GM18873 (cell line): ENCODE measurements at regions not wholly inside any gene's neighbourhood (a gene's known extent, or its start where the extent isn't known, plus 50 kb on each side); places are given as distances from the start of the nearest gene placed in this dataset.
"Not testable (repeated sequence)": the region's sequence is repeated elsewhere in the genome, so short reads cannot be mapped to it uniquely, and the experiment has no call there.

Experiments used
- ATAC-seq: cut with Tn5 transposase; IDR thresholded peaks from one replicate; pipeline ENCODE4 v1.9.1; 2021; ENCODE audit warnings: mild to moderate bottlenecking, moderate library complexity, moderate number of reproducible peaks; ENCODE audit not compliant: unreplicated experiment, low FRiP score

DNA sequence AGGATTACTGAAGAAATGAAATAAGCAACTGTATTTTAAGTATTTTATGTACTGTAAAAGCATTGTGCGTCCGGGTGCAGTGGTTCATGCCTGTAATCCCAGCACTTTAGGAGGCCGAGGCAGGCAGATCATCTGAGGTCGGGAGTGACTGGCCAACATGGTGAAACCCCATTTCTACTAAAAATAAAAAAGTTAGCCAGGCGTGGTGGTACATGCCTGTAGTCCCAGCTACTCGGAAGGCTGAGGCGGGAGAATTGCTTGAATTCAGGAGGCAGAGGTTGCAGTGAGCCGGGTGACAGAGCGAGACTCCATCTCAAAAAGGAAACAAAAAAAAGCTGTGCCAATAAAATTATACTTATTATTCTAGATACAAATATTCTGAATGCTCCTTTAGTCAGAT is 215.4 kb upstream of the DMRT1 start:
- ATAC-seq, result not testable (repeated sequence)

DNA sequence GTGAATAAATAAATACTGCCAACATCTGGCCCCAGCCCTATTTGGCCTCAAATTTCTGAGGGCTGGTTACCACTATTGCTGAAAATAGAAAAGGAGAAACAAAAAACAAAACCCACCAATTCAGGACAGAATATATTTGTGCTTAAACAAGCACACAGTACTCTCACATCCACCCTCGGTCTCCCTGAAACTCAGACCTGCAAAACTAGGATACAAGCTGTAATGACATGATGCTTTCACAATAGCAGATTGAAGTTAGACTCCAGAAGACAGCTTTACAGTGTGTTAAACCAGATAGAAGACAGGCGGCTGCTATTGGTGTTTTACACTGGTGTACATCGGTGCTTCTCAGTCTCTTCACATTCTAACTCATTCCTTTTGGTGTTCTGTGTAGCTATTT is 214.9 kb upstream of the DMRT1 start:
- ATAC-seq, result no peak

DNA sequence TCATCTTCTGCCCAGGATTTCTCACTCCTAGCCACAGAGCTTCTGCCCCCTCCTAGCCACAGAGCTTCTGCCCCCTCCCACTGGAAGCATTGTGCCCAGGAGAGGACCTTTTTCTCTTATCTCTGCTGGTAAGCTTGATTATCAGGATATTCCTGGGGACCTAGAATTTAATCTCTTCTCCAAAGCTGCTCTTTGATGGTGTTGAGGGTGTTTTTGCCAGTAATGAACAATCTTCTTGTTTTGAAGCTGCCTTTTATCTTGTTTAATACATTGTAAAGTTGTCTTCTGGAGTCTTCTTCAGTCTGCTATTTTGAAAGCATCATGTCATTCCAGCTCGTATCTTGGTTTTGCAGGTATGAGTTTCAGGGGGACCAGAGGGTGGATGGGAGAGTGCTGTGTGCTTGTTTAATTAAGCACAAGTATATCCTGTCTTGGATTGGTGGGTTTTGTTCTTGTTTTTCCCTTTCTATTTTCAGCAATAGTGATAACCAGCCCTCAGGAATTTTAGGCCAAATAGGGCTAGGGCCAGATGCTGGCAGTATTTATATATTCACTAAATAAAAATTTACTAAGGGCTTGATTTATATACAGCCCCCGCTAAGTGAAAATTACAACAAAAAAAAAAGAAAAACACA is 214.0 kb upstream of the DMRT1 start:
- ATAC-seq, result no peak

DNA sequence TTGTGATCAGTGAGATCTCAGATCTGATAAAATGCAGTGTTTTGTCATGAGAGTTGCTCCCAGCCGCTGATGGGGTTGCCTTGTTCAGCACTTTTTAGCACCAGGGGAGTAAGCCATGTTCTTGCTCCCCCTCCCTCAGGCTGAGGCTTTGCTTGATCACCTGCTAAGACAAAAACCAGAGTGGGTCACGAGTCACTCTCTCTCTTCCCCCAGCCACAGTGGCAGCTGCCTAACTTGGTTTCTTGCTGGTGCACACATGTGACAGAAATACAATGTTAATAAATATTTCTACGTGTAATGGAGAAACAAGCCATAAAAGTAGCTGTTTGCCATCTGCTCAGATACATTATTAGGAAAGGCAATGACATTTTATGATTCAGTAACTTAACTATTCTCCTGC is 212.4 kb upstream of the DMRT1 start:
- ATAC-seq, result no peak

DNA sequence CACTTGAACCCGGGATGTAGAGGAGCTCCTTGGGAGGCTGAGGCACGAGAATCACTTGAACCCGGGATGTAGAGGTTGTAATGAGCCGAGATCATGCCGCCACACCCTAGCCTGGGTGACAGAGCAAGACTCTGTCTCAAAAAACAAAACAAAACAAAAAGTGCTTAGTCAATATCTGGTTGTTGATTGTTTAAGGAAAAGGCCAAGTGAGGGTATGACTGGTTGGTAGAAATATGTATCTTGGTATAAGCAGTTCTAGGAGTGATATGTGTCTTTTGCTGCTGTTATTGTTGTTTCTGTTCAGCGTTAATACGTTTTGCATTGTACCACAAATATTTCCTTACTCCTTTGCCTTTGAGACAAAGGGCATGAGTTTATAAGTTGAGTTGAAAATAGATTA is 210.7 kb upstream of the DMRT1 start:
- no peak for ATAC-seq

DNA sequence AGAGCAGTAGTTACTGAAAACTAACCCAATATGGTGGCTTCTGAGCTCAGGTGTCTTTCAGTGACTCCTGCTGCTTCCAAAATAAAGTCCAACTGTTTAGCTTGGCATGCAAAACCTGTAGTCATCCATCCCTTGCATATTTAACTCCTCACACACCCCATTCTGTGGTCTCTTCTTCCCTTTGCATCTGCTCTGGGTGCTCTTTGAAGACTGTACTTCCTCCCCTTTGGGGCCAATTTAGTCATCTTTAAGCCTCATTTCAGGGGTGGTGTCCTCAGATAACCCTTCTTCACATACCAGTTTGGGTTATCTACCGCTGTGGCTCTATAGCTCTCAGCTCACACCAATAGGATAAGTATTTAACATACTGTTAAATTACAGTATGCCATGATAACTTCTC is 209.9 kb upstream of the DMRT1 start:
- ATAC-seq, result no peak

DNA sequence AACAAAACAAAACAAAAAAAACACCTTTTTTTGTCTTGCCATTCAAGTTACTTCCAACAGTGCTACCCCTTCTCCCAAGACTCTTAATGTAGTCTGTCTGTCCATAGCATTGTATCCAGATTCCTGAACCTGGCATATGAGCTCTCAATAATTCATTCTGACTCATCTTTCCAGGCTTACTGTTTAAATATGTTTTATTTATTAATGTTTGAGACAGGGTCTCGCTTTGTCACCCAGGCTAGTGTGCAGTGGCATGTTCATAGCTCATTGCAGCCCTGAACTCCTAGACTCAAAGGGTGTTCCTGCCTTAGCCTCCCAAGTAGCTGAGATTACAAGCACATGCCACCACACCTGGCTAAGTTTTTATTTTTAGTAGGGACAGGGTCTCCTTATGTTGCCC is 208.0 kb upstream of the DMRT1 start:
- ATAC-seq, result no peak

DNA sequence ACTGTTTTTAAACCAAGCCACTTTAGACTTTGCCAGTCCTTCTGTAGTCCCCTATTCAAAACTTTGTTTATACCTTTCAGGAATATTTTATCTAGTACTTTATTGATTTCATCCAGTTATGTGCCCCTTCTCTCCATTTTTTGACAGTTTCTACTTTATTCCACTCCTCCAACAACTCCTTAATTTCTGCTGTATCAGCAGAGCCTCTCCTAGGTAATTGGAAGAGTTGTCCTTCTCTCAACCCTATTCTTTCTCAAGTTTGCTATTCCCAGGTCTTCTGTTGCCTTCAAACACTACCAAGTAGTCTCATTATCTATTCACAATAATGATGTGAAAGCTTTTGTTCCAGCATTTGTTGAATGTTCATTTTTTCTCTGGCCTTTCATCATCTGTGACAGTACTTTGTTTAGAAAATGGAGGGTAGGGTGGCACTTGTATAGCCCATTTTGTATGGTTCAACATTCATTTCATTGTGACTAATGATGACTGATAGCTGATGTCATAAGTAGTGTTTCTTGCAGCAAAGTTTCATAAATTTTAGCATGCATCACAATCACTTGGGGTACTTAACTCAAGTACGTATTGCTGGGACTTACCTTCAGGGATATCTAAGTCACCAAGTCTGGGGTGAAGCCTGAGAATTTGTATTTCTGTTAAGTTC is 204.4 kb upstream of the DMRT1 start:
- ATAC-seq, result no peak

DNA sequence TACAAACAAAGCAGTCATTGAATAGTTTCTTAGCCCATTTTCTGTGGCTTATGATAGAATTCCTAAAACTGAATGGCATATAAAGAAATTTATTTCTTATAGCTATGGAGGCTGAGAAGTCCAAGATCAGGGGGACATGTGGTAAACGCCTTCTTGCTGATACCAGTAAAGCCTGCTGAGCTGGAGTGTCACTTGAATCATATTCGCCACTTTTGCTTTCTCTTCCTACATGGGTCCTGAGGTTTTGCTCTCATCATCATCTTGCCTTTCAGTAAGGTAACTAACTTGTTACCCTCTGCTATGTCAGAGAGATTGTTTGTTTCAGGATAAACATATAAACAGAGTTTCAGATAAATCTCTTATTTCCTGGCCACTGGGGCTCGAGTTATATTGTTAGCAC is 203.3 kb upstream of the DMRT1 start:
- no peak for ATAC-seq

DNA sequence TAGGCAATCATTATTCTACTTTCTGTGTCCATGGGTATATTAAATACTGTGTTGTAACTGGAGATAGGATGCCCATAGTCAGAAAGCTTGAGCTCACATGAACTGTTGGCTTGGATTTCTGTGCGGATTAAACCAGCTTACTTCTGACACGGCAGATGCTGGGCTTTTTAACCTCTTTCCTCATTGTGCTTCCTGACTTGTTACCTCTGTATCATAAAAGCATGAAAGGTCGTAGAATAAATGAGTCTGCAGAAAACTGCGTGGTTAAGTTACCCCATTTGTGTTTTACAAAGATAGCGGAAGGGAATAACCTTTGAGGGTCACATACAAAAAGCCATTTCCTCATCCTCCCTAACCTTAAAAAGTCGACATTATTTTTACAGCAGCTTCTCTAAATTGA is 199.5 kb upstream of the DMRT1 start:
- no peak for ATAC-seq

DNA sequence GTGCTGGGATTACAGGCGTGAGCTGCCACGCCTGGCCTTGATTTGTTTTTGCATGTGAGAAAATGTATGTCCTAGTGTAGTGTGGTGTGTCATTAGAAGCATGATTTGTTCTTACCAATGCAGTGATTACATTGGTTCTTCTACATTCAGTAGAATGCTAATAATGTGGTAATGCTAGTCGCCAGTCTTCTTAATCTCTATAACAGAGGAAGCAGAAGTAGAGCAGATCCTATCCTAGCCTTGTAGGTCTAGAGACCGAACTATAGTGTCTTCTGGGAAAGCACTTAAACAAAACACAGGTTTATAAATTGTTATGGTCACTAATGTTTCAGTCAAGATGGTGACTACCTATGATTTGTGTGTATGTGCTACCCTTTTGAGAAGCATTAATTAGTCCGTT is 197.5 kb upstream of the DMRT1 start:
- ATAC-seq, result no peak

DNA sequence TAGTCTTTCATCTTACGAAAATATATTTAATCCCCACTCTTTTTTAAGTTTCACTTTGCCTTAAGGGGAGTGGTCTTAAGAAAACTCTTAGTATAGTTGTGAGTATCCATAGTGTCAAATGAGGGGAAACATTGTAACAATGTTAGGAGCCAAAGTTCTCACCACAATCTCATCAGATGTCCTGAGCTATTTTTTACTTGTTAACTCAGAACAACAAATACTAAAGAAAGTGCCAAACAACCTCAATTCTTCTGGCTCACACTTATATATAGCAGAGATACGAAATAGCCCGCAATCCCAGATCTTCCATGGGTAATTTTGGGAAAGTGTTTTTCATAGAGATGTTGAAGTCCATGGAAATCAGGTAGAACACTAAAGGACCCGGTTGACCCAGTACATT is 194.0 kb upstream of the DMRT1 start:
- no peak for ATAC-seq

DNA sequence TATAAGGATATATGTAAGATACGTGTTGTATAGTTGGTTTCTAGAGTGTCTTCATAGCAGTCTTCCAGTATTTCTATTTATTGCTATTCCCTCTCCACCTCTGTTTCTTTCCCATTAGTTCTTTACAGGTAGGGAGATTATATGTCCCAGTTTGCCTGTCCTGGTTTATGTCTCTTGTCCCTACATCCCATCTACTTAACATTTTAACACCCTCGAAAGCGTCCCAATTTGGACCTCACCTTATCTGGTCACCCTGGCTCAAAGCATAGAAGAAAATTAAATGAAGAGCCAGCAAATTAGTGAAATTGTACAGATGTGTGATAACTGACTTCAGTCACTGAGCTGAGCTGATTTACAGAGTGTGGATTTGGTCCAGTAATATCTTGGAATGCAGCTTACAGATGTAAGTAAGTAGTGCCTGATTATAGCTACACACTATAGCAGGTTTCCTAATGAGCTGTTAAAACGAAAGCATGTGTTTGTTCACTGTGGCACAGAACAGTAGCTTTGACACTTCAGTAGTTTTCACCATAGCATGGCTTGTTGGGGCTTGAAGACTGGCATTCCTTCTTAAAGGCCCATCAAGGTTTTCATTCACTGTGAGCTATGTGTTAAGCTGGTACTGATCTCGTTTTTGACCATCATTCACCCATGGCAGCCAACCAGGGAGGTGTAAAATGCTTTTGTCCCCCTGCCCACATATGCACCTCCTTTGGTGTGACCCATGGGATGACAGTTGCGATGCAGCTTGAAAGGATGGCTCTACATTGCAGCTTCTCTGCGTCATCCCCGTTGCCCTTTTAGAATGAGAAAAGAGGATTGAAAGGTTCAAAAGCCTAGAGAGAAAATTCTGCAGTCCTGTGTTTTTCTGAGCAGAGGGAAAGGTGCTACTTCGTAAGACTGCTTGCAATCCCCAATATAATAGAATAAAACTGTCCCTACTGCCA is 192.1 kb upstream of the DMRT1 start:
- ATAC-seq, result no peak

DNA sequence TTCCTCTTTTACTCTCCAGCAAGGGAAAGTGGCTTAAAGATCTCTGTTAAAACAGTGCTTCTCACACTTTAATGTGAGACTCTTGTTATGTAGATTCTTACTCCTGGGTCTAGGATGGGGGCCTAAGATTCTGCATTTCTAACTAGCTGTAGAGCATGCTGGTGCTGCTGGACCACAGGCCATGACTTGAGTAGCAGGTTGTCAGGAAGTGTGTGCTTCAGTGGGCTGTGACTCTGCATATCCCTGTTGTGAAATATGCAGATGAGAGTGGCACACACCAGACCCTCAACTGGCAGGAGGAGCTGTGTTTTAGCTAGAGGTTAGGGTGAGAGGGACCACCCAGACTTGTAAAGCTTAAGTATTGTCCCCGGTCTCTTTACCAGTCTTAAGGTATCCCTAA is 191.1 kb upstream of the DMRT1 start:
- ATAC-seq, result no peak

DNA sequence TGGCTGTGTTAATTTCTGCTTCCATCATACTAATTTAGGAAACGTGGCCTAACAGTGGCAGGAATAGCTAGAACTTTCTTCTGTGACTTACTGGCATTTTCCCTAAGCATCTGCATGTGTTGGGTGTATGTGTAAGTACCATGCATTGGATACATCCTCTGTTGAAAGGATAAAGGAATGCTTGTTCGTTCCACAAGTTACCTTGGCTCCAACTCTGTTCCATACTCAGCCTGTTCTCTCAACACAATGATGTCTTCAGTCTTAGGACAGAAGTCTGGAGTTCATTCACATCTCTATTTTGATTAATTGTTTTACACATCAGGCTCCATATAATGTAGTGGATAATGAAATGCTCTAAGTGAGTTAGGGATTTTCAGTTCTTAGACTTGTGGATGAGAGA is 190.1 kb upstream of the DMRT1 start:
- no peak for ATAC-seq

DNA sequence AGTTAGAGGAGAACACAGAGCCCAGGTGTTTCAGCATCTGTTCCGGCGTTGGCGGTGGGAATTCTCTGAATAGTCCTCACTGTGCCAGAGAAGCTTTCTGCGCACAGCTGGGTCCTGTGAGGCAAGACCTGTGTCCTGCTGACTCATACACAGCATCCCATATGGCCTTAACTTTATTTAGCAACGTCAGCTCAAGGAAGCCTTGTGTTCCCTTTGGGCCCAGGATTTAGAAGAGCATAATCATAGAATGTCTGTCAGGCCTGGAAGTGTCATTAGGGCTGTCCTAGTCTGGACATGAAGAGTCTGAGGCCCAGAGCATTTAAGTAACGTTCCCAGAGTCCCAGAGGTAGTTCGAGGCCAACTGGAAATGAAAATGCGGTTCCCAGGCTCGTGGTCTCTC is 188.6 kb upstream of the DMRT1 start:
- ATAC-seq, result no peak

DNA sequence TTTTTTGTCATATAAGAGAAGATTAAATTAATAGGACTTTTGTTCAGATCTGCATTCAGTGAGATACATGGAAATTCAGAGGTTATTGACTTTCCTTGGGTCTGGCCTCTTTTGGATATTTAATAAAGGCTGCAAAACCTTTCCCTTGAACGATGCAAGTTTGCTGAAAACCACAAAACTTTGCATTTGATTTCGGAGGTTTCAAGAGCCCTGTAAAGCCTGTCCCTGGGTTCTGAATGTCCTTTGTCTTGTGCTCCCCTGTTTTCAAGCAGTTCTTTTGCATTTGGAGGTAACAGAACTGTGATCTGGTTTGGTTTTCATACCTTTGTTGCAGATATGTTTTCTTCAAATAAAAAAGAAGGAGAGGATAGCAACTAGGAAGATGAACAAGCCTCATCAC is 188.1 kb upstream of the DMRT1 start:
- ATAC-seq, result no peak

DNA sequence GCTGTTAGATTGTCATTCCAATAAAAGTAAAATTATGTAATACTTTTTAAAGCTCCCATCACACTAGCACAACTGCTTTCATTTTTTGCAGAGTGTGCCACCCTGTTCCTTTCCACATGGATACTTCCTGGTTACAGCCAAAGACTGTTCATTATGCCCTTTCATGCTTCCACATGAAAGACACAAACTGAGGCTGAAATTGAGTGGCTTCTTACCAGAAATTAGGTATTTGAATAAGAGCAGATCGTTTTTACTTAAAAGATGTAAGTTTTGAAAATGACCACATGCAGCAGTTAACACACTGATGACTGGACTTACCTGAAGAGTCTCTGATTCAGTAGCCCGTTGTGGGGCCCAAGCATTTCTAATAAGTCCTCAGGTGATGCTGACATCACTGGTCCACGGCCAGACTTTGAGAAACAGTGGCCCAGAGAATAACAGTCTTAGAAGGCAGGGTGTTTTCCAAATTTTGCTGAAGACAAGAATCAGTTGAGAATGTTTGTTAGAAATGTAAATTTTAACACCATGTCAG is 187.6 kb upstream of the DMRT1 start:
- ATAC-seq, result no peak

DNA sequence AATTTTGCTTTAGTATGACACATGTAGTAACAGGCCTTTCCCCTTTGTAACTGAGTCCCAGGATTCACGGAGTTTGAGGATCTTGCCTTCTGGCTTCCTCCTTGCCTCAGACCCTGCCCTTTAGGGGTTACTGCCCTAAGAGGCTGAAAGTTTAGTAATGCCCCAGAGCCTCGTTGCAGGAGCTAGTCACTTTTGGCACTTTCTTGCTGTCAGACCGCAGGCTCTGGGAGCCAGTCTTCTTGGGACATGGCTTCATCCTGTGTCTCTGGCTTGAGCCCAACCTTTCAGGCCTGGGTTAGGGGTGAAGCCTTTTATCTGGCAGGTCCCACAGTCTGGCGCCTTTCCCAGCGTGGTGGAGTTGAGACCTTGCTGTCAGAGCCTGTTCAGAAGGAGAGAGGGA is 185.6 kb upstream of the DMRT1 start:
- no peak for ATAC-seq

DNA sequence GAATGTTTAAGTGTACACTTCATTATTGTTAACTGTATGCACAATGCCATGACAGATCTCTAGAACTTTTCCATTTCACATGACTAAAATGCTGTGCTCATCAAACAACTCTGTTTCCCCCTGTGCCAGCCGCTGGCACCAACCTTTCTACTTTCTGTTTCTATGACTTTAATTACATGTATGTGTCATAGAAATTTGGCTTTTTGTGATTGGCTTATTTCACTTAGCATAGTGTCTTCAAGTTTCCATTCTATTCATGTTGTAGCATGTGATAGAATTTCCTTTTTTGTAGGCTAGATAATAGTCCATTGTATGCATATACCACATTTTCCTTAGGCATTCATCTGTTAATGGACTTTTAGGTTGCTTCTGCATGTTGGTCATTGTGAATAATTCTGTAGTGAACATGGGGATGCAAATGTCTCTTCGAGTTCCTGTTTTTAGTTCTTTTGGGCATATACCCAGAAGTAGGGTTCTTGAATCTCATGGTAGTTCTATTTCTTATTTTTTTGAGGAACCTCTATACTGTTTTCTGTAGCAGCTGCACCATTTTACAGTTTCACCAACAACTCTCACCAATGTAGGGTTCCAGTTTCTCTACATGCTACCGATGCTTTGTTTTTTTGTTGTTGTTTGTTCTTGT is 184.4 kb upstream of the DMRT1 start:
- no peak for ATAC-seq

DNA sequence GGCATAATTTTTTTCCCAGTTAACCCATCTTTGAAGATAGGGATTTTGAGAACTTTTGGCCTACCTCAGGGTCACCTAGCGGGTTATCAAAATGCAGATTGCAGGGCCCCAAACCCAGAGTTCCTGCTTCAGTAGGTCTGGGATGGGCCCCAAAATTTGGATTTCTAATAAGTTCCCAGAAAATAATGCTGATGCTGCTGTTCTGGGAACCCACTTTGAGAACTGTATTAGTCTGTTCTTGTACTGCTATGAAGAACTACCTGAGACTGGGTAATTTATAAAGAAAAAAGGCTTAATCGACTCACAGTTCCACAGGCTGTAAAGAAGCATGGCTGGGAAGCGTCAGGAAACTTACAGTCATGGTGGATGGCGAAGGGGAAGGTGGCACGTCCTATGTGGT is 182.2 kb upstream of the DMRT1 start:
- no peak for ATAC-seq
